H54 (cell line): ENCODE measurements at regions not wholly inside any gene's neighbourhood (a gene's known extent, or its start where the extent isn't known, plus 50 kb on each side); places are given as distances from the start of the nearest gene placed in this dataset.

ENCODE experiments used
- DNase-seq: peaks from one replicate; pipeline ENCODE4 v3.0.0; 2011; ENCODE audit warnings: low spot score, mixed read lengths; ENCODE audit not compliant: insufficient read length
- FAIRE-seq: peaks from 3 replicates; lab custom pipeline; 2011; peaks lifted over from hg19 to GRCh38; lab: Jason Lieb, UNC
- POLR2A ChIP-seq: IDR thresholded peaks from 2 replicates; pipeline ENCODE4 v1.6.1; 2011; ENCODE audit warnings: low read depth, mild to moderate bottlenecking, low read length

DNA sequence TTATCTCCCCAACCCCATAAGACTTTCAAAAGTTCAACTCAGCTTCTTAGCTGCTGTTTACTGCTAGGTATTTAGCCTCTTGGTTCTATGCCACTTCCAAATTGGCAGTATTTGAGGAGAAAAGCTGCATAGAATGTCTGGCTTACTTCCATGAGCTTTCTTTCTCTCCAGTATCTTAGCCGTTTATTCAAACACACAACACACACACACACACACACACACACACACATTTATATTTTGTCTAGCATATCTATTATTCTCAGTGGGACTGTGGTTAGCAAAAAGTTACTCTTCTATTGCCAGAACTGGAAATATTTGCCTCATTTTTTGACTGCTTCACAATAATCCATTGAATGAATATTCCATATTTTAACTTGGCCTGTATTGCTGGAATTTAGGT is 634.2 kb upstream of the IMPG1 start:
- DNase-seq (no peak), FAIRE-seq (no peak)
- TF ChIP-seq POLR2A: no peak

DNA sequence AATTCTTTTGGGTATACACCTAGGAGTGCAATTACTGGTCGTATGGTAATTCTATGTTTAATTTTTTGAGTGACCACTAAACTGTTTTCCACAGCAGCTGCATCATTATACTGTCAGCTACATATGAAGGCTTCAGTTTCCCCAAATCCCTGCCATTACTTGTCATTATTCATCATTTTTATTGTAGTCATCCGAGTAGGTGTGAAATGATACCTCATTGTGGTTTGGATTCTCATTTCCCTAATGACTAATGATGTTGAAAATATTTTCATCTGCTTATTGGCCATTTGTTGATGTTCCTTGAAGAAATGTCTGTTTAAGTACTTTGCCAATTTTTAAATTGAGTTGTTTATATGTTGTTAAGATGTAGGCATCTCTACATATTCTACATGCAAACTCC is 633.6 kb upstream of the IMPG1 start:
- no peak for TF ChIP-seq POLR2A
- no peak for DNase-seq
- no peak for FAIRE-seq

DNA sequence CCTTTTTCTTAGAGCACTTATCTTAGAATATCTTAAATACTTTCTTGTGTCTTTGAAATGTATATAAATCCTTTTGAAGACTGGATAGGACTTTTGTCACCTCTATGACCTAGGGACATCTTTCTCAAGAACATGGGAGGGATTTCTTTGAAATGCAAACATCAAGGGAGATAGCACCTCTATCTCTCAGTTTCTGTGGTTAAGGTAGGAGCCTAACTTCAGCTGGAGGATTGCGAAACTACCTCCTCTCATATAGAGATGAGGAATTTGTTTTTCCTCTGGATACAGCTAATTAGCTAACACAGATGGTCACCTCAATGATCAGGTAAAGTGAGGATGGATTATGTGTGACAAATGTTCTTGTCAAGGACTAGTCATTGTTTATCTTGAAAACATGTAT is 631.3 kb upstream of the IMPG1 start:
- no peak for TF ChIP-seq POLR2A
- FAIRE-seq: no peak
- no peak for DNase-seq

DNA sequence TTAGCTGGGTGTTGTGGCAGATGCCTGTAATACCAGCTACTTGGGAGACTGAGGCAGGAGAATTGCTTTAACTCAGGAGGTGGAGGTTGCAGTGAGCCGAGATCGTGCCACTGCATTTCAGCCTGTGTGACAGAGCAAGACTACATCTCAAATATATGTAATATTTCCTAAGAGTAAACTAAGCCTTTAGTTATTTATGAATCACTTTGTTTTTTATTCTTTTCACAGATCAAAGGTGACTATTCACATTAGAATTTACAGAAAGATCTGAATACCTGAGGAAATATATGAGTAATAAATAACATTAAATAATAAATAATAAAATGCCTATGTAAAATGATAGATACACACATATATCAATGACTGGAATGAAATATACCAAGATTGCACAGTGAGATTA is 630.8 kb upstream of the IMPG1 start:
- no peak for FAIRE-seq
- TF ChIP-seq POLR2A: no peak
- DNase-seq: no peak

DNA sequence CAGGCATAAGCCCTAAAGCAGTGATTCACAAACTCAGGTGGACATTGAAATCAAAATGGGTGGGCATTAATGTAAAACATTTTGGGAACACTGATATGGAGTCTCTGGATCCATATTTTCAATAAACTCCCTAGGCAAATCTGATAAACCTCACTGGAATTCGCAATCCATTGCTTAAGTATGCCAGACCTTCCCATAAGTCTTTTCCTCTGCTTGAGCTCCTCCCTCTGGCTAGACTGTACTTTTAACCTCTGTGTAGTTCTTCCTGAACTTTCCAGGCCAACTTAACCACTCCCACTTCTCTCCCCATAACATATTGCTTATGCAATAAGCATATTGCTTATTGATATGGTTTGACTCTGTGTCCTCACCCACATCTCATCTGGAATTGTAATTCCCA is 629.7 kb upstream of the IMPG1 start:
- no peak for FAIRE-seq
- no peak for TF ChIP-seq POLR2A
- no peak for DNase-seq

DNA sequence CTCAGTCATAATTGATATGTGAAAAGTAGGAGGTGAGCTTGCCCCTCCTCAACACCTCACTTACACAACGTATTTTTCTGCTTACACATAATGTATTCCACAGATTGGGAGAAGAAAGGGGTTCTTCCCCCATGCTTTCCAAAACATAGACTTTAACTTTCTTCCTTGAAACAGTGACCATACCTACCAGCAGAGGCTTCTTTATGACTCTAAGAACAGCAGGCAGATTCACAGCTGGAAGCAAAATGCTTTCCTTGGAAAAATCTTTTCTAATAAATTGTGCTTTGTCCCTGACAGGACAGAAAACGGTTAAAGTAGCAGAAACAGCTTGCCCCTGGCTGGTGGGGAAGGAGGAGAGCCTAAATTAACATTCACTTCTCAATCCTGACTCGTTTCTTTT is 629.1 kb upstream of the IMPG1 start:
- DNase-seq (no peak), FAIRE-seq (no peak)
- no peak for TF ChIP-seq POLR2A

DNA sequence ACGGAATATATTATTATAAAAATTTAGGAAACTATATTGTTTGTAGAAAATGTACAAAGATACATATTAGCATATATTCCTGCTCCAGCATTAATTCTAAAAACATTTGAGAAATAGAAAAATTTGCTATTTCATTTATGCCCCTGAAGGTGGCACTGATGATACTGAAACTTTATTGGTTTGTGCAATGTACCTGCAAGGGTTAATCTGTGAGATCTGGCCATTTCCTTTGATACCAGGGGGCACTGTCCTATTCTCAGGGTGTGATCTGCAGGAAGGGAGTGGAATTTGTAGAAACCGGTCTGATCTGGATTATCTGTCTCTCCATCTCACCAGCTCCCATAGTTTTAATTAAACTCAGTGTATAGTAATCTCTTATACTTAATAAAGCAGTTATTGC is 625.1 kb upstream of the IMPG1 start:
- DNase-seq (no peak), FAIRE-seq (no peak)
- no peak for TF ChIP-seq POLR2A

DNA sequence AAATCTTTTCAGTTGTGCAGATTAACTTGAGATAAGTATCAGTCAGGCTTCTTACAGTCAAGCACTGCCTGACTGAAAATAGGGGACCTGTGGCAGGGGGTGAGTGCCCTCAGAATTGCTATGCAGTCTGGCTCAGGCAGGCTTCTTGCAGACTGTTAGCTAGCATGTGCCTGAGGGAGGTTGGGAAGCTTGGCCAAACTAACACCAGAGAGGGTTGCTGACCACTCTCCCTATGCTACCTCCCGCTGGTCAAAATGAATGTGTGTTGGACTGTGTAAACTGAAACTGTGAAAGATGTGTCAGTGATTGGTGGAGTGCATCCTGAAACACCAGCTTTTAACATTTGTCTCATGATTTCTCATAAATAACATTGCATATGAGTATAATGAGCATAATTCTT is 622.3 kb upstream of the IMPG1 start:
- DNase-seq: no peak
- FAIRE-seq: no peak
- TF ChIP-seq POLR2A: no peak

DNA sequence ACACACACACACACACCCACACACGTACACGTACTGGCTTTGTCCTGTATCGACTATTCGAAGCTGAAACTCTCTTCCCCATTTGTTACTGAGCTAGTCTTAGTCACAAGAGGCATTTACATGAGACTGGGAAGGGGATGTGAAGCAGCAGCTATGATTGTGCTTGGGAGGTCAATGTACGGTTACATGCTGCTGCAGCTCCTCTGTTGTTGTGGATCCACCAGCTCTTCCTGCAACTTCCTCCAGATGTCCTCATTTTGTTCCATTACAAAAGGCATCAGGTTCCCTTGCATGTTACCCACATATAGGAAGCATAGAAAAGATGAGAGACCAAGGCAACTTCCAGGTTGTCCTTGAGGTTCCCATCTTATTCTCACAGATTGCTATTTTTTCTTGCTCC is 612.4 kb upstream of the IMPG1 start:
- no peak for FAIRE-seq
- no peak for TF ChIP-seq POLR2A
- DNase-seq: no peak

DNA sequence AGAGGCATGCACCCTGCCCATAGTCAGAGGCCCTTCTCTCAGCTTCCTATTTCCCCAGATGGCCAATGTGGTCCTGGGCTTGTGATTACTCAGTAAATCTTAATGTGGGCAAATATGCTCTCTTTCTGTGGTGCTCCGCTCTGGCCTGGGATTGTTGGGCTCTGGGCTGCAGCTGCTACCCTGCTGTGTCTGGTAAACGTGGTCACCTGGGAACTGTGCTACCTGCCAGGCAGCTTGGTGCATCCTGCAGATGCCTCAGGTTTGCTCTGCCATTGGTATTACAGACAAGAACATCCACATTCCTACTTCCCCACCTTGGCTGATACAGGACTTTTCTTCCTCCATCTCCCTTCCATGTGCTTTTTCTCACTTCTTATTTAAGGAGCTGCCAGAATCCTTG is 611.5 kb upstream of the IMPG1 start:
- FAIRE-seq (no peak), DNase-seq (no peak)
- TF ChIP-seq POLR2A: no peak

DNA sequence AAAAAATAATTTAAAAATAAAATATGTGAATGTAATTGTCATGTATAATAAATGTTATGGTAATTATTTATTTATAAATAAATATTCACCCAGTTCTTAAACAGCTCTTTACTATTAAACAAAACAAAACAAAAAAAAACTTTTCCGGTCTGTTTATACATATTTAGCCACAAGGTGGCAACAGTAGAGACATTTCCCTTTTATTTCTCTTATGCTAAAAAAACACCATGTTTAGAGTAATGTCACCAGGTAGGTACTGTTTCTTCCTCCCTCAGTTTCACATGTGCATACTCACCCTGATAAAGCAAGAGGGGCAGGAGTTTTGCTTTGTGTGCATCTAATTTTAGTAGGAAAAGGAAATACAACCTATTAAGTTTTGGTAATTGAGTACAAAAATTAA is 610.4 kb upstream of the IMPG1 start:
- FAIRE-seq (no peak), DNase-seq (no peak)
- no peak for TF ChIP-seq POLR2A

DNA sequence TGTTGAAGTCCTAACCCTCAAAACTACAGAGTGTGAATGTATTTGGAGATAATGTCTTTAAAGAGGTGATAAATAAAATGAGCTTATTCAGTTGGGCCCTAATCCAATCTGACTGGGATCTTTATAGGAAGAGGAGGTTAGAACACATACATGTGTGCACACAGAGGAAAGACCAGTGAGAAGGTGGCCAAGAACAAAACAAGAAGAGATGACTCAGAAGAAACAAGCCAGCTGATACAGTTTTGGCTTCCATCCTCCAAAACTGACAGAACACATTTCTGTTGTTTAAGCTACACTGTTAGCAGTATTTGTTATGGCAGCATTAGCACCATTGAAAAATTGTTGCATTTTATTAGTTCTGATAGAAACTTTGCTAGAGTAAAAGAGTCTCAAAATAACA is 609.3 kb upstream of the IMPG1 start:
- no peak for FAIRE-seq
- TF ChIP-seq POLR2A: no peak
- no peak for DNase-seq

DNA sequence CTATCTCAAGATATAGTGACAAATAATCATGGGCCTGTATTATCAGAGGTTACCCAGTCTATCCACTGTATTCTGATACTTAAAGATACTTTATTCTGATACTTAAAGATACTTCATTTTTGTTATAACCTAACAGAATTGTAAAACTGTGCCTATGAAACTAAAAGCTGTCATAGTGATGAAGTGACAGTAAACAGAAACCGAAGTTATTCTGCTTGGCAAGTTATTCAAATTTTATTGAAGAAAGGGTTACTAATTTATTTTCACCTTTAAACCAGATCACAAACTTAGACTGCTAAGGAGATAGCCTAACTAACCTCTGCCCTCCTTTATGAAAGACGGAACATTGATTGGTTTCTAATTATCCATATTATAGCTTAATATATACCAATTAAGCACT is 604.6 kb upstream of the IMPG1 start:
- TF ChIP-seq POLR2A: no peak
- DNase-seq: no peak
- no peak for FAIRE-seq

DNA sequence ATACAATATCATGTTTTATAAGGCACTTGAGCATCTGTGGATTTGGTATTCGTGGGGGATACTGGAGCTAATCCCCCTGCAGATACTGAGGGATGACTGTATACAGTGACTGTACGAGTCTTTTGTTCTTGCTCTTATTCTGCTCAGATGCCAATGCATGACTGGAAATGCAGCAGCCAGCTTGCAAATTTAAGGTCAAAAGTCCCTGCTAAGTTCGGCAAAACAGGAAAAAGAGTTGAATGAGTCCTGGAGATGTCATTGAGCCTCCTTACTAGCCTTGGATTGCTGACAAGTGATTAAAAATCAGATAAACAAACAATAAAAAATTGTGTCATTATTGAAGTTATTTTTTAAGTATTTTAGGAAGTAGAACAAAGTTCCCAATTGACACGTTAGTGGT is 599.3 kb upstream of the IMPG1 start:
- no peak for TF ChIP-seq POLR2A
- no peak for FAIRE-seq
- no peak for DNase-seq

DNA sequence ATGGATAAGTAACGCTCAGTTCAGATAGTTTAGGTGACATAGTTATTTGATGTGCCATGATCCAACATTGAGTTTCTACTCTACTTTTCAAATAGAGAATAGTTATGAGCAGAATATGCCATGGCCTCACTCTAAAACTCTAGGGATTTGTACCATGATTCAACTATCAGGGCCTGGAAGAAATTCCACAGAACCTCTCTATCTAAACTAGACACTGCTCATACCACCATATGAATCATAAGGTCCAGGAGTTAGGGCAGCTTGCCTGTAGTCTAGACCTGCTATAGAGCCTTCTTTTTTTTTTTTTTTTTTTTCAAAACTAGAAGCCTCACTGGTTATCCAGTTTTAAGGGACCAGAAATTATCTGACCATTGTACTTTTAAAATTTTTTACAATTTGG is 571.8 kb upstream of the IMPG1 start:
- no peak for DNase-seq
- TF ChIP-seq POLR2A: no peak
- FAIRE-seq: no peak

DNA sequence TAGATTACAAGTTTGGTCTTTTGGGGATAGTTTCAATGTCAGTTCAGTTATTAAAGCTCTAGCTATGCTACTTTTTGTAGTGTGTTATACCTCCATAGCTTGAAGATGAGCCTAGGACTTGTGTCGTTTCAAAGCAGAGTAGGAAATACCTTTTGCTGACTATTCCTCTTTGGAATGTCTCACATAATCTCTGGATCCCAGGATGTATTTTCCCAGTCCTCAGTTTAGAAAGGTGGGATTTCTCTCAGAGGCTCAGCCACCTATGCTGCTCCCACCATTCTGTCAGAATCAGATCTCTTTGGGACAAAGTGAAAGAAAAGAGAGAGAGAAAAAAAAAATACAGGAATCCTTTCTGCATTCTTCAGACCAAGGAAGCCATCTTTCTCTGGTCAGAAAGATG is 567.5 kb upstream of the IMPG1 start:
- no peak for FAIRE-seq
- no peak for DNase-seq
- no peak for TF ChIP-seq POLR2A
